ENCODE measurements at regions not wholly inside any gene's neighbourhood (a gene's known extent, or its start where the extent isn't known, plus 50 kb on each side); places are given as distances from the start of the nearest gene placed in this dataset.

DNA sequence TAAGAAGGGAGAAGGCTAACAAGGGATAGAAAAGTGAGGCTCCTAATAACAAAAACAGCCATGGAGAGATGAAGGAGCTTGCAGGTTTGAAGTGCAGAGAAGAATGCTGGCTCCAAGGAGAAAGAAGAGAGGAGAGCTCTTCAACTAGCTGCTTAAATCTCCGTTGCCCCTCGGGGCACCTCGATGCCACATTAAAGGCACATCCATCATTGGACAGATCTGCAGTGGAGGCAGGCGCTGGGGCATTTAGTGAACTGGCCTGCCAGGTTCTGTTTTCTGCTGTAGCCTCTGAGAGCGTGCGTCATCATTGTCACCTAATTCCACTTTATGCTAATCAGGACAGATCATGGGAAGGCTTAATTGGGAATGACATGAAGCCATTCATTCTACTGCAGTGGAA is 1426.2 kb upstream of the WWC1 start:
- no peak for DNase-seq (ENCODE audit: insufficient read length, low spot score, missing footprints)
- Histone ChIP-seq H4K20me1 (ENCODE audit: insufficient read depth, low read length) (no peaks in the 10 kb centered on the region), H3K79me2 (ENCODE audit: insufficient read depth, low read length) (no peaks in the 10 kb centered on the region), H3K4me2 (ENCODE audit: insufficient read depth, low read length) (no peak overlapping the region), H3K9me3 (ENCODE audit: low read depth, low read length) (no peaks in the 10 kb centered on the region), H3K36me3 (ENCODE audit: insufficient read depth, low read length) (no peaks in the 10 kb centered on the region), H3K27me3 (ENCODE audit: insufficient read depth, low read length) (no peaks in the 10 kb centered on the region), H3K4me1 (ENCODE audit: insufficient read depth, low read length) (no peaks in the 10 kb centered on the region), H2AFZ (ENCODE audit: low read length) (no peak overlapping the region), H3K4me3 (ENCODE audit: insufficient read depth, low read length) (no peak overlapping the region), H3K27ac (ENCODE audit: low read depth, low read length) (no peak overlapping the region)
- TF ChIP-seq, protein P1, sequence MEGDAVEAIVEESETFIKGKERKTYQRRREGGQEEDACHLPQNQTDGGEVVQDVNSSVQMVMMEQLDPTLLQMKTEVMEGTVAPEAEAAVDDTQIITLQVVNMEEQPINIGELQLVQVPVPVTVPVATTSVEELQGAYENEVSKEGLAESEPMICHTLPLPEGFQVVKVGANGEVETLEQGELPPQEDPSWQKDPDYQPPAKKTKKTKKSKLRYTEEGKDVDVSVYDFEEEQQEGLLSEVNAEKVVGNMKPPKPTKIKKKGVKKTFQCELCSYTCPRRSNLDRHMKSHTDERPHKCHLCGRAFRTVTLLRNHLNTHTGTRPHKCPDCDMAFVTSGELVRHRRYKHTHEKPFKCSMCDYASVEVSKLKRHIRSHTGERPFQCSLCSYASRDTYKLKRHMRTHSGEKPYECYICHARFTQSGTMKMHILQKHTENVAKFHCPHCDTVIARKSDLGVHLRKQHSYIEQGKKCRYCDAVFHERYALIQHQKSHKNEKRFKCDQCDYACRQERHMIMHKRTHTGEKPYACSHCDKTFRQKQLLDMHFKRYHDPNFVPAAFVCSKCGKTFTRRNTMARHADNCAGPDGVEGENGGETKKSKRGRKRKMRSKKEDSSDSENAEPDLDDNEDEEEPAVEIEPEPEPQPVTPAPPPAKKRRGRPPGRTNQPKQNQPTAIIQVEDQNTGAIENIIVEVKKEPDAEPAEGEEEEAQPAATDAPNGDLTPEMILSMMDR (IDR thresholded peaks at IDR 0.05; ENCODE audit: extremely low read depth, low read depth, low read length) = no peak

GRCh38 chr5:166880456-166880855 is 1411.0 kb upstream of the WWC1 start:
- H3K36me3 ChIP-seq (ENCODE audit: insufficient read depth, low read length) = no peaks in the 10 kb centered on the region
- H2AFZ ChIP-seq (ENCODE audit: low read length) = no peak overlapping the region
- H3K9me3 ChIP-seq (ENCODE audit: low read depth, low read length) = no peaks in the 10 kb centered on the region
- no peaks in the 10 kb centered on the region for H3K4me1 ChIP-seq (ENCODE audit: insufficient read depth, low read length)
- TF ChIP-seq, protein P1 (IDR thresholded peaks at IDR 0.05; ENCODE audit: extremely low read depth, low read depth, low read length) = no peak
- no peaks in the 10 kb centered on the region for H3K27me3 ChIP-seq (ENCODE audit: insufficient read depth, low read length)
- no peaks in the 10 kb centered on the region for H3K79me2 ChIP-seq (ENCODE audit: insufficient read depth, low read length)
- no peaks in the 10 kb centered on the region for H4K20me1 ChIP-seq (ENCODE audit: insufficient read depth, low read length)
- no peak overlapping the region for H3K27ac ChIP-seq (ENCODE audit: low read depth, low read length)
- no peak overlapping the region for H3K4me2 ChIP-seq (ENCODE audit: insufficient read depth, low read length)
- DNase-seq (ENCODE audit: insufficient read length, low spot score, missing footprints) = no peak
- H3K4me3 ChIP-seq (ENCODE audit: insufficient read depth, low read length) = no peak overlapping the region

DNA sequence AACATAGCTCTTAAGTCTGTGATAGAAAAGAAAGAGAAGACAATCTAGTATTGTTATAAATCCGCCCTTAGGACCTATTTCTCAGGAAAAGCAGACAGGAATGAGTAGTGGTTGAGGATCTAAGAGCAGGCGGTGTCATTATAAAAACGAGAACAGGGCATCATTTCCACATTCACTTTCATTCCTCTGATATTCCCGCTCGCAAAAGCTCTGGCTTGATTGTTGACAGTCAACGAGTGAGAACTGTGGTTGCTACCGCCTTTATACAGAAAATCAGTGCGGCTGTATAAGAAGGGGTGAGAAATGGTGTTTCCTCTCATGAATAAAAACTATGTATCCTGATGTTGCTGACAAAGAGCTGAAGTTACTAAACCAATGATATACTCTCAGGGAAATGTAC is 1409.6 kb upstream of the WWC1 start:
- H3K4me1 ChIP-seq (ENCODE audit: insufficient read depth, low read length) = no peaks in the 10 kb centered on the region
- H3K36me3 ChIP-seq (ENCODE audit: insufficient read depth, low read length) = no peaks in the 10 kb centered on the region
- no peak for DNase-seq (ENCODE audit: insufficient read length, low spot score, missing footprints)
- no peak overlapping the region for H3K27ac ChIP-seq (ENCODE audit: low read depth, low read length)
- no peak overlapping the region for H3K4me3 ChIP-seq (ENCODE audit: insufficient read depth, low read length)
- no peak overlapping the region for H3K4me2 ChIP-seq (ENCODE audit: insufficient read depth, low read length)
- H4K20me1 ChIP-seq (ENCODE audit: insufficient read depth, low read length) = no peaks in the 10 kb centered on the region
- no peak overlapping the region for H2AFZ ChIP-seq (ENCODE audit: low read length)
- TF ChIP-seq, protein P1 (IDR thresholded peaks at IDR 0.05; ENCODE audit: extremely low read depth, low read depth, low read length) = no peak
- H3K9me3 ChIP-seq (ENCODE audit: low read depth, low read length) = no peaks in the 10 kb centered on the region
- no peaks in the 10 kb centered on the region for H3K79me2 ChIP-seq (ENCODE audit: insufficient read depth, low read length)
- no peaks in the 10 kb centered on the region for H3K27me3 ChIP-seq (ENCODE audit: insufficient read depth, low read length)

- DNase-seq (ENCODE audit: insufficient read length, low spot score, missing footprints) = no peak
- H3K36me3 ChIP-seq (ENCODE audit: insufficient read depth, low read length) = no peaks in the 10 kb centered on the region
- TF ChIP-seq, protein P1 (IDR thresholded peaks at IDR 0.05; ENCODE audit: extremely low read depth, low read depth, low read length) = no peak
These were observed 1408.4 kb upstream of the WWC1 start for GRCh38 chr5:166883016-166883415.

More at GRCh38 chr5:166883016-166883415, 1408.4 kb upstream of the WWC1 start:
- H3K4me1 ChIP-seq (ENCODE audit: insufficient read depth, low read length) = no peaks in the 10 kb centered on the region
- H3K27me3 ChIP-seq (ENCODE audit: insufficient read depth, low read length) = no peaks in the 10 kb centered on the region
- no peak overlapping the region for H3K27ac ChIP-seq (ENCODE audit: low read depth, low read length)
- H2AFZ ChIP-seq (ENCODE audit: low read length) = no peak overlapping the region
- no peaks in the 10 kb centered on the region for H4K20me1 ChIP-seq (ENCODE audit: insufficient read depth, low read length)
- H3K4me2 ChIP-seq (ENCODE audit: insufficient read depth, low read length) = no peak overlapping the region
- H3K79me2 ChIP-seq (ENCODE audit: insufficient read depth, low read length) = no peaks in the 10 kb centered on the region
- H3K9me3 ChIP-seq (ENCODE audit: low read depth, low read length) = no peaks in the 10 kb centered on the region
- H3K4me3 ChIP-seq (ENCODE audit: insufficient read depth, low read length) = no peak overlapping the region
